ENCODE measurements at regions not wholly inside any gene's neighbourhood (a gene's known extent, or its start where the extent isn't known, plus 50 kb on each side); places are given as distances from the start of the nearest gene placed in this dataset.

DNA sequence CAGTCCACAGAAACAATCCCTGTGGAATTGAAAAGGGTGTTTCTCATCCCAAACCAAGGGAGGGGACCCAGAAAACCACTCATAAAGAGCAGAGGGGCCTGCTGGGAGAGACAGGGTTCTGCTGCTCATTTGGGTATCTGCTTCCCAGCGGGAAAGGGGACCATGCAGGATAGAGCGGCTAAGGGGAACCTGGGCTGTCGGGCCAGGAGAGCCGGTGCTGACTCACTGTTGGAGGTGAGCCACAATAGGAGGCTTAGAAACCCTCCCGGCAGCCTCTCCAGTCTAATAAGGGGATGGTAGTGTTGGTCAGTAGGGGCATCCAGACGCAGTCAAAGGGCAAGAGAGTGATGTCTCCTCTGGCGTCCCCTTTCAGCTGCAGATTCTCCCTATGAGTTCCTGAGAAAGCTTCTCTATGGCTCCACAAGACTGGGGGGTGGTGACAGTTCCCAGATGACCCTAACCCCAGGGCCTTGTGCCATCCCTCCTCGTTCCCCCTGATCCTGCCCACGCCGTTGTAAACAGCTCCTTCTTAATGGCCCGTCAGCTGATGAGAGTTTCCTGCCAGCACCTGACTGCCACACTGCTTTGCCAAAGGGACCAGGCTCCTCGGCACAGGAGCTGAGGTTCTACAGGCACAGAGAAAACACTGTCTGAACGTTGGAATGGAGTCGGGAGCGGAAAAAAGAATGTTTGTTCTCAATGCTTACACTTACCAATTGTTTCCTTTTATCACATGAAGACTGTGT, 646.1 kb upstream of the DEFB115 start:
- TF ChIP-seq, protein P1, sequence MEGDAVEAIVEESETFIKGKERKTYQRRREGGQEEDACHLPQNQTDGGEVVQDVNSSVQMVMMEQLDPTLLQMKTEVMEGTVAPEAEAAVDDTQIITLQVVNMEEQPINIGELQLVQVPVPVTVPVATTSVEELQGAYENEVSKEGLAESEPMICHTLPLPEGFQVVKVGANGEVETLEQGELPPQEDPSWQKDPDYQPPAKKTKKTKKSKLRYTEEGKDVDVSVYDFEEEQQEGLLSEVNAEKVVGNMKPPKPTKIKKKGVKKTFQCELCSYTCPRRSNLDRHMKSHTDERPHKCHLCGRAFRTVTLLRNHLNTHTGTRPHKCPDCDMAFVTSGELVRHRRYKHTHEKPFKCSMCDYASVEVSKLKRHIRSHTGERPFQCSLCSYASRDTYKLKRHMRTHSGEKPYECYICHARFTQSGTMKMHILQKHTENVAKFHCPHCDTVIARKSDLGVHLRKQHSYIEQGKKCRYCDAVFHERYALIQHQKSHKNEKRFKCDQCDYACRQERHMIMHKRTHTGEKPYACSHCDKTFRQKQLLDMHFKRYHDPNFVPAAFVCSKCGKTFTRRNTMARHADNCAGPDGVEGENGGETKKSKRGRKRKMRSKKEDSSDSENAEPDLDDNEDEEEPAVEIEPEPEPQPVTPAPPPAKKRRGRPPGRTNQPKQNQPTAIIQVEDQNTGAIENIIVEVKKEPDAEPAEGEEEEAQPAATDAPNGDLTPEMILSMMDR (IDR thresholded peaks at IDR 0.05; ENCODE audit: low read length) = no peak
- TF ChIP-seq EZH2 (IDR thresholded peaks at IDR 0.05; ENCODE audit: borderline replicate concordance, low read length) = no peak
